ENCODE measurements at regions not wholly inside any gene's neighbourhood (a gene's known extent, or its start where the extent isn't known, plus 50 kb on each side); places are given as distances from the start of the nearest gene placed in this dataset.

DNA sequence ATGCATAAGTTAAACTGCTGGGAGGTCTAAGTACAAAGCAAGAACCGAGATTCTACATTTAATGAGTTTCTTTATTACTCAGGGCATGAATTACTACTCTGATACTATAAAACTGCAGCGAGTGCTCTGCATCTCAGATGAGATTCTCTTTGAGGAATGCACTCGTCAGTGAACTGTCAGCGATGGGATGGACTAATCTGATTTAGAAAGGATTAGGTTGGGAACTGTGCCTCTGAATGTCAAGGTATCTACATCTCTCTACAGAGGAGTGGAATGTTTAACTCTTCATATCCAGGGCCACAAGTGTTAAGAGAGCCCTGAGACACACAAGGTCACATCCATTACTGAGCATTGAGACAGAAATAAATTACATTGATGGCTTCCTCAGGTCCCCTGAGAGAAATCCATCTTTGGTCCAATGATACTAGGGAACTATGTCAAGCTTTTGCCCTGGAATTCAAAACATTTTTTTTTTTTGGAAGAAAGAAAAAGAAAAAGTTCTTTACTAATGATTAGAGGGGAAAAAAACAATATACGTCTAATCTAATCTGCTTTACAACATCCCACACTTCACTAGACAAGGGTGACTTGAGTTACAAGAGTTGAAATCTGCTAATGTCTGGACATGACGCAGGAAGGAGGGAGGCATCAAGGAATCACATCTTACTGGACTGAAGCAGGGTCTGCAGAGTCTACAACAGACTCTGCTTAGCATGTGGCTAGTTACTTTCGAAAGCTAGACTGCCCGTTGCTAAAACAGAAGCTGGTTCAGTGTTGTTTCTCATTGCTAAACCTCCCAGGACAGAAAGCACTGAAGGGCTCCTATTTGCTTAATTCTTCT is 270.0 kb upstream of the TLE4 start:
- Histone ChIP-seq H3K27me3 (ENCODE audit: control insufficient read depth, insufficient read depth, low read length) (no peaks in the 10 kb centered on the region), H3K27ac (ENCODE audit: low read length) (no peak overlapping the region), H3K4me1 (ENCODE audit: control insufficient read depth, insufficient read depth, low read length) (peaks cover 3% of the 10 kb centered on the region), H3K9me3 (ENCODE audit: control insufficient read depth, insufficient read depth, low read length) (no peaks in the 10 kb centered on the region), H3K4me3 (ENCODE audit: low read length) (no peak overlapping the region), H3K36me3 (ENCODE audit: control insufficient read depth, insufficient read depth, low read length) (no peaks in the 10 kb centered on the region)
- no peak for DNase-seq (ENCODE audit: low read depth, low spot score)
- no CpG with 5 or more reads among the region's 8 CpGs for WGBS (ENCODE audit: insufficient coverage, insufficient read length)

DNA sequence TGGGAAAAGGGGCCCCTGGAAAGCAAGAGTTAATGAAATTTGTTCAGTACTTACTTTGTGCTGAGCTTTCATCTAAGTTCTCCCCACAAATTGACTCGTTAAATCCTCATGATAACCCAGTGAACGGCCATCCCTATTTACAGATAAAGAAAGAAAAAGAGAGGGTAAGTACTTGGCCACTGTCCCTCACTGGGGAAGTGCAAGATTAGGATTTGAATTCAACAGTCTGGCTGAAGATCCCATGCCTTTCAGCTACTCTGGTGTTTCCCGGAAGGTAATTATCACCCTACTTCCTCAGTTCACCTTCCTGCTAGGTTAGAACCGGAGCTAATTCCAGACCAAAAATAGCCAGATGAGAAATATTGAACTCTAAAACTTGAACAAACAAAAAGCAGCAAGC is 269.2 kb upstream of the TLE4 start:
- no peak overlapping the region for H3K27ac ChIP-seq (ENCODE audit: low read length)
- no peak for DNase-seq (ENCODE audit: low read depth, low spot score)
- H3K27me3 ChIP-seq (ENCODE audit: control insufficient read depth, insufficient read depth, low read length), result no peaks in the 10 kb centered on the region
- H3K4me3 ChIP-seq (ENCODE audit: low read length), result no peak overlapping the region
- WGBS (ENCODE audit: insufficient coverage, insufficient read length), result no CpG with 5 or more reads among the region's 4 CpGs
- H3K4me1 ChIP-seq (ENCODE audit: control insufficient read depth, insufficient read depth, low read length), result peaks cover 3% of the 10 kb centered on the region
- no peaks in the 10 kb centered on the region for H3K9me3 ChIP-seq (ENCODE audit: control insufficient read depth, insufficient read depth, low read length)
- H3K36me3 ChIP-seq (ENCODE audit: control insufficient read depth, insufficient read depth, low read length), result no peaks in the 10 kb centered on the region

DNA sequence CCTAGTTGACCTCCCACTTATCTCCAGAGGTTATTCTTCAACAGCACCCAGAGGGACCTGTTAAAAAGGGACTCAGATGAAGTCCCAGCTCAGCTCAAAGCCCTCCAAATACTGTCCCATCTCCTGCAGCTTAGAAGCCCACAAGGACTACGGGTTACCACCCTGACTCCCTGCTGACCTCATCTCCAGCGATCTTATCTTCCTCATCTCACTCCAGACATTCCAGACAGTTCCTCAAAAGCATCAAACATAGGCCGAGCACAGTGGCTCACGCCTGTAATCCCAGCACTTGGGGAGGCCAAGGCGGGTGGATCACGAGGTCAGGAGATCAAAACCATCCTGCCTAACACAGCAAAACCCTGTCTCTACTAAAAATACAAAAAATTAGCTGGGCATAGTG is 263.8 kb upstream of the TLE4 start:
- WGBS (ENCODE audit: insufficient coverage, insufficient read length), result no CpG with 5 or more reads among the region's 6 CpGs

DNA sequence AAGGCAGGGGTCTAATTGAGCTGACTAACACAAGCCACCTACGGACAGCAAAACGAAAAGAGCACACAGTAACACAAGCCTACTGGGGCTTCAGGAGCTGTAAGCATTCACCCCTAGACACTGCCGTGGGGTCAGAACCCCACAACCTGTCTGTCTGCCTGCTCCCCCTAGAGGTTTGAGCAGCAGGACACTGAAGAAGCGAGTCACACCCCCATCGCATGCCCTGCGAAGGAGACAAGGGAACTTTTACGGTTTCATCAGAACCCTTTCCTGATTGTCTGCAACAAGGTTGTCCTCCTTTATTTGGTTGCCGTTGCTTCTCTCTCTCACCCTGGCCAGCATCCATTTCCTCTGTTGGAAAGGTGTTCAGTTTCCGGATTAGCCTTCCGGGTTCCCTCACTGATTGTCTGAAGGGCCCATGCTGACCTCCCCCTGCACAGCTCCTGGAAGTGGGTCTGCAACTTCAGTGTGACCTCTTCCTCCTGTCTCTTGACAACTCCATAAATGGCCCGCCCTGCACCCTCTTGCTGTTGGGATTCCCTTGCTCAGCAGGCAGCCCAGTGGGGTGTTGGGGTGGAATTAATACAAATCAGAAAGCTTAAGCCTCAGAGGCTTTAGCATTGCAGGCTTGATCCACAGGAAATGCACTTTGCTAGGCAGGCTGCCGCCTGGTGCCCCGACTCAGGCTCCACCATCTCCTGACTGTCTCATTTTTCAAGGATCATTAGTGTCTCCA is 258.9 kb upstream of the TLE4 start:
- no peaks in the 10 kb centered on the region for H3K9me3 ChIP-seq (ENCODE audit: control insufficient read depth, insufficient read depth, low read length)
- H3K27ac ChIP-seq (ENCODE audit: low read length), result no peak overlapping the region
- no peaks in the 10 kb centered on the region for H3K4me1 ChIP-seq (ENCODE audit: control insufficient read depth, insufficient read depth, low read length)
- H3K27me3 ChIP-seq (ENCODE audit: control insufficient read depth, insufficient read depth, low read length), result no peaks in the 10 kb centered on the region
- no CpG with 5 or more reads among the region's 13 CpGs for WGBS (ENCODE audit: insufficient coverage, insufficient read length)
- H3K4me3 ChIP-seq (ENCODE audit: low read length), result no peak overlapping the region
- no peaks in the 10 kb centered on the region for H3K36me3 ChIP-seq (ENCODE audit: control insufficient read depth, insufficient read depth, low read length)
- no peak for DNase-seq (ENCODE audit: low read depth, low spot score)

More for the DNA sequence above, 263.8 kb upstream of the TLE4 start:
- Histone ChIP-seq H3K36me3 (ENCODE audit: control insufficient read depth, insufficient read depth, low read length) (no peaks in the 10 kb centered on the region), H3K4me3 (ENCODE audit: low read length) (no peak overlapping the region), H3K4me1 (ENCODE audit: control insufficient read depth, insufficient read depth, low read length) (no peaks in the 10 kb centered on the region), H3K27ac (ENCODE audit: low read length) (no peak overlapping the region), H3K9me3 (ENCODE audit: control insufficient read depth, insufficient read depth, low read length) (no peaks in the 10 kb centered on the region), H3K27me3 (ENCODE audit: control insufficient read depth, insufficient read depth, low read length) (no peaks in the 10 kb centered on the region)
- no peak for DNase-seq (ENCODE audit: low read depth, low spot score)

DNA sequence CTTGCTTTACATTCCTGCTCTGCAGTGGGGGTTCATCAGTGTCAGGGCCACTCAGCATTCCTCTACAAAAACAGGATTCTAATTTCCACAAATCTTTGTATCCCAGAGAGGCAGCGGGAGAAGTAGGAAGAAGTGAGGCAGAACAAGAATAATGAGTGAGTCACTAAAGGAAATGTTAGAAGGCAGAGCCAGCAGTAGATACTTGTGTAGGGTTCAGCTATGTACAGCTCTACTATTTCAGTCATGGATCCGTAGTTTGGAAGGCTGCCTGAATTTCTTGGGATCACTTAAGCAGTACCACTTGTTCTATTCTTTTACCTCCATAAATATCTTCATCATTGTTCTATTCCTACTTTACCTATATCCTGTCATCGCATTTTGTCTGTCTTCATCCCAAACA is 246.3 kb upstream of the TLE4 start:
- no CpG with 5 or more reads among the region's 3 CpGs for WGBS (ENCODE audit: insufficient coverage, insufficient read length)
- Histone ChIP-seq H3K9me3 (ENCODE audit: control insufficient read depth, insufficient read depth, low read length) (no peaks in the 10 kb centered on the region), H3K27ac (ENCODE audit: low read length) (no peak overlapping the region), H3K4me3 (ENCODE audit: low read length) (no peak overlapping the region), H3K27me3 (ENCODE audit: control insufficient read depth, insufficient read depth, low read length) (no peaks in the 10 kb centered on the region), H3K4me1 (ENCODE audit: control insufficient read depth, insufficient read depth, low read length) (no peaks in the 10 kb centered on the region), H3K36me3 (ENCODE audit: control insufficient read depth, insufficient read depth, low read length) (no peaks in the 10 kb centered on the region)
- no peak for DNase-seq (ENCODE audit: low read depth, low spot score)

DNA sequence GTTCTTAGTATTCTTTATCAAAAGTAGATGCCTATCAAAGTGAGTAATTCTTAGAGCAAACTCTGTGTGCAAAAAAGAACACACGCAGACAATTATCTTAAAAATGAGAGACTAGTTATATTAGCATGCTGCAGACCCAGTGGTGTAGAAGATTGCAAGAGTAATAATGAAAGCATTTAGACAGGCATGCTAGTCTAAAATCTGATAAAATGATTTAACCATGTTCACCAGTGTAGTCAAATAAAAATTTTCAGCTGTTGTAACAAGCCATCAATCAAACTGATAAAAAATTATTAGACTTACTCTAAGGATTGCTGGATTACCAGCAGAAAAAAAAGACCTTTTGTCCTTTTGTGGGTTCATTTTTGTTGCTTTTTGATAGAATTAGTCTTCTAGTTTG is 241.9 kb upstream of the TLE4 start:
- no CpG with 5 or more reads among the region's 1 CpG for WGBS (ENCODE audit: insufficient coverage, insufficient read length)
- Histone ChIP-seq H3K27ac (ENCODE audit: low read length) (no peak overlapping the region), H3K4me3 (ENCODE audit: low read length) (no peak overlapping the region), H3K4me1 (ENCODE audit: control insufficient read depth, insufficient read depth, low read length) (peaks cover 4% of the 10 kb centered on the region), H3K27me3 (ENCODE audit: control insufficient read depth, insufficient read depth, low read length) (no peaks in the 10 kb centered on the region), H3K9me3 (ENCODE audit: control insufficient read depth, insufficient read depth, low read length) (no peaks in the 10 kb centered on the region), H3K36me3 (ENCODE audit: control insufficient read depth, insufficient read depth, low read length) (no peaks in the 10 kb centered on the region)
- DNase-seq (ENCODE audit: low read depth, low spot score), result no peak

DNA sequence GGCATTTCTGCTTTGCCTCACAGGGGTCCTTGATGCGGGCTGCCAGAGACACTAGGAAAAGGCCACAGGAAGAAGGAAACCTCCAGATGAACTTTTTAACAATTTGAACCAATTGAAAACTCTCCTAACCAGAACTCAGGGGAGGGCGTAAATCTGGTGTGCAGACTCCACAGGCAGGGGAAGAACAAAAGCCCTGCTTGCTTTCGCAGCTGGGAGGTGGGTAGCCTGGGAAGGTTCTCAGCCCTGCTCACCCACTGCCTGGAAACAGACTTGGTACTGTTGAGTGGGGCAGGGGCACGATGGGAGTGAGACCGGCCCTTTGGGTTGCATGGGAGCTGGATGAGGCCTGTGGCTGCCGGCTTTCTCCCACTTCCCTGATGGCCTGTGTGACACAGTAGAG is 237.8 kb upstream of the TLE4 start:
- H3K4me3 ChIP-seq (ENCODE audit: low read length), result no peak overlapping the region
- H3K9me3 ChIP-seq (ENCODE audit: control insufficient read depth, insufficient read depth, low read length), result no peaks in the 10 kb centered on the region
- no peaks in the 10 kb centered on the region for H3K27me3 ChIP-seq (ENCODE audit: control insufficient read depth, insufficient read depth, low read length)
- no CpG with 5 or more reads among the region's 6 CpGs for WGBS (ENCODE audit: insufficient coverage, insufficient read length)
- no peaks in the 10 kb centered on the region for H3K36me3 ChIP-seq (ENCODE audit: control insufficient read depth, insufficient read depth, low read length)
- peaks cover 4% of the 10 kb centered on the region for H3K4me1 ChIP-seq (ENCODE audit: control insufficient read depth, insufficient read depth, low read length)
- no peak for DNase-seq (ENCODE audit: low read depth, low spot score)
- H3K27ac ChIP-seq (ENCODE audit: low read length), result no peak overlapping the region

DNA sequence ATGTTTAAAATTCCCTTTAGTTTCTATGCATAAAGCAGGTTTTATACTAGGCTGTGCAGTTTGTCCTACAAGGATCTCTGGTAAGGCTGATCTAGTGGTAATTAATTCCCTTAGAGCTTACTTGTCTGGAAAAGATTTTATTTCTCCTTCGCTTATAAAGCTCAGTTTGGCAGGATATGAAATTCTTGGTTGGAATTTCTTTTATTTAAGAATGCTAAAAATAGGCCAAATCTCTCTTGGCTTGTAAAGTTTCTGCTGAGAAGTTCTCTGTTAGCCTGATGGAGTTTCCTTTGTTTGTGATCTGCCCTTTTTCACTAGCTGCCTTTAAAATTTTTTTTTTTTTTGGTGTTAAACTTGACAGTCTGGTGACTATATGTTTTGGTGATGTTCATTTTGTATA is 237.1 kb upstream of the TLE4 start:
- no peak overlapping the region for H3K4me3 ChIP-seq (ENCODE audit: low read length)
- no peaks in the 10 kb centered on the region for H3K9me3 ChIP-seq (ENCODE audit: control insufficient read depth, insufficient read depth, low read length)
- WGBS (ENCODE audit: insufficient coverage, insufficient read length), result no CpG with 5 or more reads among the region's 1 CpG
- H3K36me3 ChIP-seq (ENCODE audit: control insufficient read depth, insufficient read depth, low read length), result no peaks in the 10 kb centered on the region
- H3K4me1 ChIP-seq (ENCODE audit: control insufficient read depth, insufficient read depth, low read length), result peaks cover 4% of the 10 kb centered on the region
- H3K27me3 ChIP-seq (ENCODE audit: control insufficient read depth, insufficient read depth, low read length), result no peaks in the 10 kb centered on the region
- no peak for DNase-seq (ENCODE audit: low read depth, low spot score)
- H3K27ac ChIP-seq (ENCODE audit: low read length), result no peak overlapping the region

DNA sequence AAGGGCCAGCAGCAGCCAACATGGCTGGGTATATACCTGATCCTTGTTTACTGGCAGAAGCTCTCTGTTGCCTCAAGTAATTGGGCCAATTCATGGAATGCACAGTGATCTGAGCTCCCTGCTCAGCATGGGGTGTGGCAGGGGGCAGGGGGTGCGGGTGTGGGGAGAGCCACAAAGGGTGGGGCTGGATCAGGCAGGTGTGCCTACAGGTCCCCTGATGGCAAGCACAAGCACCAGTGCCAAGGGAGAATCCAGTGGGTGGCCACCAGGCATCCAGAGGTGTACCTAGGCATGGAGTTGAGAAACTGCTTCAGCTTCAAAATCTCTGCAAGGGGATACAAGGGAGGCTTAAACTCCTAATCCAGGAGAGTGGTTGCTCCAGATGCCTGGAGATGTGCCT is 235.8 kb upstream of the TLE4 start:
- no peaks in the 10 kb centered on the region for H3K27me3 ChIP-seq (ENCODE audit: control insufficient read depth, insufficient read depth, low read length)
- DNase-seq (ENCODE audit: low read depth, low spot score), result no peak
- H3K4me3 ChIP-seq (ENCODE audit: low read length), result no peak overlapping the region
- peaks cover 4% of the 10 kb centered on the region for H3K4me1 ChIP-seq (ENCODE audit: control insufficient read depth, insufficient read depth, low read length)
- no peaks in the 10 kb centered on the region for H3K36me3 ChIP-seq (ENCODE audit: control insufficient read depth, insufficient read depth, low read length)
- H3K27ac ChIP-seq (ENCODE audit: low read length), result no peak overlapping the region
- no CpG with 5 or more reads among the region's 1 CpG for WGBS (ENCODE audit: insufficient coverage, insufficient read length)
- H3K9me3 ChIP-seq (ENCODE audit: control insufficient read depth, insufficient read depth, low read length), result no peaks in the 10 kb centered on the region

DNA sequence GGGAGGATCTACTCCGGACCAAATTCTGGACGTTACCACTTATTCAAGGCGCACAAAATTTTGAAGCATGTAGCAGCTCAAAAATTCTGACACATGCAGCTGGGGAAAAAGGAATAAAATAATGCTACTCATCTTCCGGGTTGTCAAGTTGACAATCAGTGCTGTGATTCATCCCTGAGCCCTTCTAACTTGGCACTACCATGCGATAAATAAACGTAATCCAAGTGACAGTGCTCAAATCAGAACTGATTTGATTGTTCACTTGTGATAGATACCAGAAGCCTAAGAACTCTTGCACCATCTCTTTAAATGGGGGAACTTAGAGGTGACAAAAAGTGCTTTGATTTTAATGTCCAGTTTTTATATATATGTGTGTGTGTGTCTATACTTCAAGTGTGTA is 230.2 kb upstream of the TLE4 start:
- WGBS (ENCODE audit: insufficient coverage, insufficient read length), result no CpG with 5 or more reads among the region's 6 CpGs
- Histone ChIP-seq H3K4me1 (ENCODE audit: control insufficient read depth, insufficient read depth, low read length) (no peaks in the 10 kb centered on the region), H3K9me3 (ENCODE audit: control insufficient read depth, insufficient read depth, low read length) (no peaks in the 10 kb centered on the region), H3K36me3 (ENCODE audit: control insufficient read depth, insufficient read depth, low read length) (no peaks in the 10 kb centered on the region), H3K27me3 (ENCODE audit: control insufficient read depth, insufficient read depth, low read length) (no peaks in the 10 kb centered on the region), H3K27ac (ENCODE audit: low read length) (no peak overlapping the region), H3K4me3 (ENCODE audit: low read length) (no peak overlapping the region)
- no peak for DNase-seq (ENCODE audit: low read depth, low spot score)

Measured in iPS DF 6.9 (cell line).